GM10266 (cell line): ENCODE measurements at regions not wholly inside any gene's neighbourhood (a gene's known extent, or its start where the extent isn't known, plus 50 kb on each side); places are given as distances from the start of the nearest gene placed in this dataset.

Source experiments
- DNase-seq: peaks from one replicate; pipeline ENCODE4 v3.0.0; 2012; ENCODE audit errors: extremely low spot score
- CTCF ChIP-seq: IDR thresholded peaks from 2 replicates; pipeline ENCODE4 v1.5.1; 2012; ENCODE audit warnings: mild to moderate bottlenecking, low read depth; ENCODE audit not compliant: control insufficient read depth, insufficient read depth; ENCODE audit errors: missing control alignments

- no peak for TF ChIP-seq CTCF
- no peak for DNase-seq
Measured at GRCh38 chr1:164092603-164093353, 466.2 kb upstream of the PBX1 start.

GRCh38 chr1:164093543-164093942 lies 465.4 kb upstream of the PBX1 start:
- DNase-seq: no peak
- no peak for TF ChIP-seq CTCF

GRCh38 chr1:164101802-164102201 lies 457.2 kb upstream of the PBX1 start:
- no peak for TF ChIP-seq CTCF
- no peak for DNase-seq

- TF ChIP-seq CTCF: no peak
- DNase-seq: no peak
Measured at GRCh38 chr1:164131949-164132348, 427.0 kb upstream of the PBX1 start.

GRCh38 chr1:164137273-164137925 lies 421.6 kb upstream of the PBX1 start:
- TF ChIP-seq CTCF: no peak
- DNase-seq: no peak

- no peak for TF ChIP-seq CTCF
- DNase-seq: no peak
Measured at GRCh38 chr1:164141797-164142196, 417.2 kb upstream of the PBX1 start.

GRCh38 chr1:164154622-164155021 lies 404.4 kb upstream of the PBX1 start:
- no peak for TF ChIP-seq CTCF
- DNase-seq: no peak
